GM19372 (cell line): ENCODE measurements at regions not wholly inside any gene's neighbourhood (a gene's known extent, or its start where the extent isn't known, plus 50 kb on each side); places are given as distances from the start of the nearest gene placed in this dataset.

Experiments
- ATAC-seq: cut with Tn5 transposase; IDR thresholded peaks from one replicate; pipeline ENCODE4 v1.9.1; 2021; ENCODE audit warnings: mild to moderate bottlenecking, low read depth, moderate library complexity; ENCODE audit not compliant: unreplicated experiment

DNA sequence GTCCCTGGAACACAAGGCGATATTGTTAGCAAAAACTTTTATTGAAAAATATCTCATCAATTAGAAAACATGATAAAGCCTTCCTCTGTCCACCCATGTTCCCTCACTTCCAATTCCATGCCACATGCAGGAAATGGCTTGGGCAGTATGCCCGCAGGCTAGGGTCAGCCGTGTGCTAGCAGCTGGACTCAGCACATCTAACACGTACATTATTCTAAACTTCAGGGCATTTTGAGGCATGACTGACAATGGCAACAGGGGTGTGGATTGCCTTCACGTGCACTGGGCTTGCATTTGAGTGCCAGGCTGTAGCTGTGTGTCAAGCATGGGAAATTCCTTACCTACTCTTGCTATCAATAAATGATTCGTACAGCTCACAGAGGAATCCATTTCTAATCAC is 642.1 kb downstream of the INHBA start:
- no peak for ATAC-seq

DNA sequence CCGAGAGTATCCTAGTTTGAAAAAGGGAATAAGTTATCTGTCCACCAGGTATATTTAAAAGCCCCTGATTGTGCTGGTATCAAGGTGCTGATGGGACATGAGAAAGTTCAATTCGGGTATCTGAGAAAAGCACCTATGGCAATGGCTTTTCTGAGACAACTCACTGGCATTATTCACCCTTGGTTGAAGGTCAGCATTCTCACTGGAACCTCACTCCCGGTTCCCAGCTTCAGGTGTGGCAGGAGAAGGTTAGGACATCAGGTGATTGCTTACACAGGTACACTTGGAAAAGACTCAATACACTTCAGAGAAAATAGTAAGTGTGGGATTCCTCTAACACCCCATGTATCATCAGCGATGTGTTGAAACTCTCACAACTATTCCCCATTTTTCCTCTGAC is 643.1 kb downstream of the INHBA start:
- ATAC-seq: no peak

DNA sequence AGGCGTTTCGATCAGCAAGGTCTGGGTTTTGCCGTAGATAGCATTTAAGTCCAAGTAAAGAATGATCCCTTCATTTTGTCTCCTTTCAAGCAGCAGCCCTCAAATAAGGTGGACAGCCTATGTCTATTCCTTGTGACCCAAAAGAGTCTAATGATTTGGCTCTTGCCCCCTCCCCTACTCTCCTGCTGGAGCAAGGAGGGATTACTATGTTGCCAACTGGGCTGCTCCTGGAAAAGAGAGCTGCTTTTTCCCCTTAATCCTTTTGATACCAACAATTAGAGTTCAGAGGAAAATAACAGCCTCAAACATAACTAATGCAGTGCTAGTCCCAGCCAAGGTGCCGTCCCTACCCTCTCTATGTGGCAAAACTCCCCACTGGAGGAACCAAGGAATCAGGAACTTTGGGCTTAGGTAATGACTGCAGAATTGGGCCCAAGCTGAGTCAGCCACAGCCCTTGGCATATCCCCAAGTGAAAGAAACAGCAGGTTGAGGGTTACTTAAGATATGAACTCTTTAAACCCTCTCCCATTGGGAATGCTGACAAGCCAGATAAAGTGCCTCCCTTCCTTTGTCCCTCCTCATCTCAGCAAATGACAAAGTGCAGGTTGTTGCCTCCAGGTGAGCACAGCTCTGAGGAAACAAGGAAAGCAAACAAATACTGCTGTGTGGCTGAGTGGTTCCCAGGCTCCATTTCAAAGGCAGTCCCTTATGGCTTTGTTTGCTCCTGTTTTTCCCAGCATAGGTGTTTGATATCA is 643.7 kb downstream of the INHBA start:
- ATAC-seq: no peak

DNA sequence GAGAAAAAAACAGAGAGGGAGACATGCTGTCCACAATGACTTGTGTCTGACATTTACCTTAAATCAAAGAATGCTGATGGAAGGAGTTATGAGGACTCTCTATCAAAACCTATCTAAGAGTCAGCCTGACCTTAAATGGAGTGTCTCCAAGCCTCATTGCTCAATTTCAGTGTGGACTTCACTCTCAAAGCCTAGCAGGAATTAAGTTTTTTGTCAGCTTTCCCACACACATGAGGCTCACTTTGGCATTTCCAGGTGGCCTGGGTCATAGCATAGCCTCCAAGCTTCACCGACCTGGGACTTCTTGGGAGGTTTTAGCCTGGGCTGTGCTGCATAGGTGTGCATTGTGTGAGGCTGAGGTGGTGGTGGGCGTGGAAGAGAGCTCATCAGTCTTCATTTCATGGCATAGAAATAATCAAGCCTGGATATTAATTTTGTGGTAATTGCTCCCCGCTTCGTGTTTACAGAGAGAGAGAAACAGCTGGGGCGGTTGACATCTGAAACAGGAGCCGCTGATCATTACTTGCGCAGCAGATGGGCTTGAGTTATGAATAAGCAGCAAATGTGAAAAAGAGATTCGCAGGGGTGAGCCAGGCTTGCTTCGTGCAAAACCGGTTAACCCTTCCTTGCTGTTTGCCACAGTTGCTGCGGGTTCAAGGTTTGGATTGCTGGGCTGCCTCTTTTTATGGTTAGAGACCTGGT is 647.8 kb downstream of the INHBA start:
- no peak for ATAC-seq

DNA sequence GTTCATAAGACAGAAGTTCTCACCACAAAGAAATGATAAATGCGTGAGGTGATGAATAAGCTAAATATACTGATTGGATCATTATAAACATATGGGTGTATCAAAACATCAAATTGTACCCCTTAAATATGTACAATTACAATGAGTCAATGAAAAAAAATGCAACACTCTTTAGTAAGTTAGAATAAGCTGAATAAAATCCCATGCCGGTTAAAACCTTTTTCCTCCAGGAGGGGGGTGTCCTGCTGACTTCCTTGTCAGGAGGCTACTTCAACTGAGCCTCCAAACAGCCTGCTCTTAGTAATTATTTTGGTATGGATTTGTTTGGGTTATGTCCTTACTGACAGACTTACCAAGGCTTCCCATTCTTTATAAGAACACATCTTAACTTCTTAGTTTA is 649.1 kb downstream of the INHBA start:
- no peak for ATAC-seq

DNA sequence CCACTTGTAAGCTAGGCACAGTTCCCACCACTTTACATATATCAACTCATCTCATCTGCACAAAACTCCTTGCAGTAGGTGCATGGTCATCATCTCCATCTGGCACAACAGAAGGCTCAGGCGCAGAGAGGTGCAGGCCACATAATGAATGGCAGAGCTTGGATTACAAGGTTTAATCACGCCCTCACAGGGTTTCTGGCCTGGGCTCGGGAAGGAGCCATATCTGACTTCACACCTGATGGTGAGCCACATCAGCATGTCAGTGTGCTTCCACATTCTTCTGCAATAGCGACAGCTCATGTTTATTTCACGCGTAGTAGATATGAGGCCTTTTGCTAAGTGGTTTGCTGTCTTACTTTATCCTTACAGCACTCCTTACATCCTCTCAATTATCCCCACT is 650.2 kb downstream of the INHBA start:
- no peak for ATAC-seq

DNA sequence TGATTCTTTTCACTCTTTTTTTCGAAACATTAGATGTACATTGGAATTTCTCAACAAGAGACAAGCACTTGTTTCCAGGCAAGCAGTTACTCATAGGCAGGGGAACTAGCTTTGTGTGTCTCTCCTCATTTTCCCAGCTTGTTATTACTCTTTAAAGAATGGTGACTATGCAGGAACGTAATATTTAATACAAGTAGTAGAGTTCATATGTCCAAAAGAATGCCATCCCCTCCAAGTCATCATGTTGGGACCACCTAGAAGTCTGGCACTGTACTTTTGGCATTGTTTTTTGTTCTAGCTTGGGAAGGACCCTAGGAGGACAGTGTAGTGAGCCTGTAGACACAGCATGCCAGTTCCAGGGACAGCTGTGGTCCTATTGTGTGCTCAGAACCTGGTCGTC is 650.7 kb downstream of the INHBA start:
- ATAC-seq: no peak

DNA sequence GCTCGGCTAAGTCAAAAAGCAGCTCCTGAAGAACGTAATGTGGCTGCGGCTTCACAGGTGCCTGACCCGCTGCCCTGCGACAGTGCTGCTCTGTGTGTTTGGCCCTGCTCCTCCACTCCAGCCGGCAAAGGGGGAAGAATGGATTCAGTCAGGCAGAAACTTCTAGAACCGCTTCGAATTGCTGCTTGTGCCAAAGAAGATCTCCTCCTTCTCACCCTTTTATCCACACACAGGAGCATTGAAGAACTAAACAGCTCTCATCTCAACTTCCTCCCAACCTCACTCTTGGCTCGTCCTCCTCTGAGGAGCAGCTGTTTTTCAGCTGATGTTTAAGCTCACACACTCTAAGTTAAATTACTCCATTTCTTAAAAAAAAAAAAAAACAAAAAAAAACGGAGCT is 651.4 kb downstream of the INHBA start:
- no peak for ATAC-seq

DNA sequence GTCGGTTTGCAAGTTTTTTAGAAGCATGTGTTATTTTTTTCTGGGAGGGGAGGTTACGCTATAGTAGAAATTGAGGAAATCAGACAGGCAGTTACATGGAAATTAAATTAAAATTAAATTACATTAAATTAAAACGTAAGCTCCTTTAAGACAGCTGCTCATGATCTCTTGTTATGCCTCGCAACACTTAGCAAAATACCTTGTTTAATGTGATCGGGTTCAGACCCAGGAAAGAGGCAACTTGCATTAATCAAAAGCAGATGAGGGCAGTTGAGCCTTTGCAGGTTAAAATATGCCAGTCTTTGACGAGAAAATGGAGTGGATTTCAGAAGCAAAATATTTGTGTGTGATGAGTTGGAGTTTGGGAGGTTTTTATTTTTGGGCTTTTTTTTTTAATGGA is 651.8 kb downstream of the INHBA start:
- no peak for ATAC-seq

DNA sequence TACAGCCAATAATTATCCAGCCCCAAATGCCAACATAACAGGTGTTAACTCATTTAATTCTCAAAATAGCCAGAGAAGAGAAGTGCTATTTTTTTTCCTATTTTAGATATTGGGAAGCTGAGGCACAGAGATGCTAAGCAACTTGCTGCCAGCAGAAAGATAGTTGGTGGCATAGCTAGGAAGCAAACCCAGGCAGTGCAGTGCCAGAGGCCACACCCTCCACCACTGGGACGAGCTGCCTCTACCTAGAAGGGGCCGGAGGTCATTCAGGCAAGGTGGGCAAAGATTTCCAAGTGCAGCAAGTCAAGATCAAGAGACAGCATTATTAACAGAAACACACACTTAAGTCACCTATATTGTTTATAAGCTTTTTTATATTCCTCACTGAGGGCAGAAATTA is 654.1 kb downstream of the INHBA start:
- ATAC-seq: no peak

DNA sequence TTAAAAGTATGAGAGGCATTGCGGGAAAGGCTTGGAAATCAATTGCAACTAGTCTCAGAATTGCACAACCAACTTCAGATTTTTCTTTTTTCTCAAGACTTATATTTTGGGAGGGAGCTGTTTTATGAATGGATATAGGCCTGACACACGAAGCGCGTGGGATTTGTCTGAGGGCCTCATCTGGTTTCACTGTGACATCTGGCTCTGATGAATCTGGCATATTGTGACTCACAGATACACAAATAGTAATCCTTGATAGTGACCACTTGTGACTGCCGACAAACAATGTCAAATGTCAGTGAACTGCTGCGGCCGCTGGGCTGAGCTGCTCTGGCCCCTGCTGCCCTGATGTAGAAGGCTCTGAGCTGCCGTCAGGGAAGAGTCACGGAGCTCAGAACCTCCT is 655.1 kb downstream of the INHBA start:
- ATAC-seq: no peak

DNA sequence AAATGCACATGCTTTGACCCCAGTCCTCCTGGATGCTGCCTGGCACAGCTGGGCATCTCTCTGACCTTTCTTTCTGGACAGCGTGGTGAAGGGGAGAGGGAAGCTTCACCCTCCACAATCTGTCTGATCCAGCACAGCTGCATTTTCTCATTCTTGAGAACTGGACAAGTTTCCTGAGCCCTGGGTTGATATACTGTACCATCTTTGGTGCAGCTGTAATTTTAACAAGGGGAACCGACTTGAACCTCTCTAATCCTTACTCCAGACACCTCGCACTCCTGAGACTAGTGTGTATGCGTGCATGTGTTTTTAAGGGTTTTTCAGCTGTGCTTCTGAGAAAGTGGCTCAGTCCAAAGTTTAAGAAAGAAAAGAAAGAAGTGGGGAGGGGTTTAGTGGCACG is 655.7 kb downstream of the INHBA start:
- ATAC-seq: no peak

DNA sequence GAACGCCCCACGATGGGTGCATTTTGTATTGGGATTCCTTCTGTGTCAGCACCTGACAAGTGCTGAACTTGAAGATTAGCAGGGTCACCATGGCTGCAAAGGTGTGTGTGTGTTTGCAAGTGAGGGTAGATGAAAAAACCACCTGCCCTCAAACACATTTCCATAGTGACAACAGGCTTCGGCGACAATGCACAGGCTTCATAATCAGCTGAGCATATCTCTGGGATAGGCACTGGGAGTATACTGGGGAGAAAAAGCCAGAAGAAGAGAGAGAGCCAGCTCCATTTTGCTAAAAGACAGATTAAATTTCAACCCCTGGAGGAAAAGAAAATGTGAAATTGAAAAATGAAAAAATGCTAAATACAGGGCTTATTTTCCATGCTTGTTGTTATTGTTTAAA is 656.1 kb downstream of the INHBA start:
- ATAC-seq: no peak

DNA sequence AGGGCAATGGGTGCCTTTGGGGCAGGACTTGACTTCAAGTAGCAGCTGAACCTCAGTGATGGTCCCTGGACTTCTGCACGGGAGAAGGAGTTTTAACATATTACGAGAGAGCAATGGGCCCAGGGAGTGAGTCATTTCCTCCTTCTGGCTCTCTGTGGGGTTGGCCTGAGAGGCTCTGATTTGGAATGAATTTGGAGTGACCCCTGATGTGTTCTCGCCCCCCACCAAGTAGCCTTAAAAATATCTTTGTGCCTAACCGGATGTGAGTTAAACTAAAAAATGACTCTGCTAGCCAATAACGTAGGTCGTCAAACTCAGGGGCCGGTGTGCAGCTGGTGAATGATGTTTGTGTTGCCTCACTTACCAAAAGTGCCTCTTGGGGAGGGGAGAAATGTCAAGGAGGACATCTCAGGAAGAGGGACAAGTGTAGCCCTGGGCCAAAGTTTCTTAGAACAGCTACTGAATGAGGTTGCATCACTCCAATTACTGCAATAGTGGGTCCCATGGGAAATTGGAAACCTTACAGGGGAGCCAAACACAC is 656.6 kb downstream of the INHBA start:
- no peak for ATAC-seq

DNA sequence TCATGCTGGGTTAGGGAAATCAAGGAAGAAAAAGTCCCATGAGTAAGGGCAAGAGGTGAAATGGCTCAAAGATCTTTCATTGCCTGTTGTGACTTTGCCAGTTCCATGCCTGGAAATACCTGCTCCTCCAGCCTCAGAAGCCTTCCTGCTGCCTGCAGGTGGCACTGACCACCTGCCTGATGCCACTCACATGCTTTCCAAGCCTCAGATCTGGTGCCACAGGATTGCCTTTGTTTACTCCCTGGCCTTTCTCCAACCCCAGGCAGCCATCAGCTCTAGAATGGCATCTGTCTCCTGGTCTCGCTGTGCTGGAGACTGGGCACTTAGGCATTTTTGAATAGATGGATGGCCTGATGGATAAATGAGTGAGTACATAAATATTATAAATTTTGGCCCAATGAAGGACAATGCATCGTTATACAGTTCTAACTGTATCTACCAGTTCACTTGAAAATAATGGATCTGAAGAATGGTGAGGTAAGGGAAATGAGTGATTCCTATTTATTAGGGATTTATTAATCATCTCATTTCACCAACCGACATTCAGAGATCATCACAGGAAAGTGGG is 657.2 kb downstream of the INHBA start:
- ATAC-seq: no peak

DNA sequence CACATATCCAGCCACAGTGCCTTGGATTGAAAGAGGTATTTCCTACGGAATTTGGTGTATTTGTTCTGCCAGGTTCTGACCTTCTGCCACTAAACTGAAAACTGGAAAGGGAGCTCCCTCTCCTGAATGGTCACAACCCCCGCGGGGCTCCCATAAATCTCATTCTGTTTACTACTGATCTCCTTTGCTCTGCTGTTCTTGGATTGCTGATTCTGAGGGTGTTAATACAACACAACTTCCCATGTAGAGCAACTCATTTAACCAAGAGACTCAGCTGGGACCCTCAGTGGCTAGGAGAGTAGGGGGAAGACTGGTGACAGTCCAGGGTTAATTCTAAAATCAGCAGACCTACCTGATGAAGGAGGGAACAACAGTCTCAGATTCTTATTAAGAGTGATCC is 662.9 kb downstream of the INHBA start:
- ATAC-seq: no peak

DNA sequence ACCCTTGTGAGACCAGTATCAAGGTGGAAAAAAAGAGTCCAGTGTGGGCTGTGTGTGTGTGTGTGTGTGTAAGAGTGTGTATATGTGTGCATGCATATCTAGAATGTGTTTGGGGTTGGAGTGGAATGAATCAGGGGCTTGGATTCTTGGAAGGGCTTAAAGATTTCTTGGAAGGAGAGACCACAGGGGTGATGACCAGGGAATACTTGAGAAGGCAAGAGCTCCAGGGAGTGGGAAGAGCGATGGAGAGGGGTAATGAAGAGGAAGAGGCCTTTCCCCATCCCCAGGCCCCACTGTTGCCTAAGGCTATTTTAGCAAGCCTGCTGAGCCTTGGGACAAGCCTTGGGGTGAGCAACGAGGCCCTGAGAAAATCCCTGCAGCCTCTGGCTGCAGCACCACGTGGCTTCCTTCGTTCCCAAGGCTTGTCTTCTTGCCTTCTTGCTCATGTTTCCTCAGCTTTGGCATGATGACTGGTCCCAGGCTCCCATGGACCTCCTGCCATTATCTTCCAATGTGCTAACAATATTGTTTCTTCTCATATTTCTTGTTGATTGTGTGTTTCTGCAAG is 663.4 kb downstream of the INHBA start:
- no peak for ATAC-seq

DNA sequence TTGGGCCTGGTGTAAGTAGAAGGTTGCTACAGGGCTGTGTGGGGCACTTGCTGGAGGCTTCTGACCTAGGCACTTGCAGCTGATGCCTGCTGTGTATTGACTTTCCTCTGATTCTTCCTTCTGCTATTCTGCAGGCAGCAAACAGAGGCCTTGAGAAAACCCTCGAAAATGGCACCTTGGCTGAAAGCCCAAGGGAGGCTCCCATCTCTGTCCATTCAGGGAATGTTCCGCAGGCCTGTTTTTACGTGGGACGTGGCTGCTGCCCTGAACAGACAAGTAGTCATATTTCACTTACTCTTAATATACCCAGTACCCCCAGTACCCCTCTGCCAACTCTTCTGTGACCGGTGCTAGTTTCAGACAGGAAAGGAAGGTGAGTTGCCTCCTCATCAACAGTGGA is 664.7 kb downstream of the INHBA start:
- no peak for ATAC-seq

DNA sequence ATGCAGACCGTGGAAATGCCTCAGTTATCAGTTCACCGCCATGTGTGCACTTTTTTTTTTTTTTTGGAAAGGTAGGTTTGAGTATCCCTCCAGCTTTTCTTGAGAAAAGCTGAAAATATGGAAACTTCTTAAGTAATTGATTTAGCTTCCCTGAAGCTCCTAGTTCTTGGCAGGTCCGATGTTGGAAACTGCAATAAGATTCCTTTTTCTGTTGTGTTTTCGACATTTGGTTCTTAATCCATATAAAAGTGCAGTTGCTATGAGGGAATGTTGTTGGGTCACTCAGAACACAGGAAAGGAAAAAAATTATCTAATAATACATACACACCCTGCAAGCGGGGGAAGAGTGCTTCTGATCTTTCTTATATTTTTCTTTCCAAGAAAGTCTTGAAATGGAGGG is 665.2 kb downstream of the INHBA start:
- ATAC-seq: no peak

DNA sequence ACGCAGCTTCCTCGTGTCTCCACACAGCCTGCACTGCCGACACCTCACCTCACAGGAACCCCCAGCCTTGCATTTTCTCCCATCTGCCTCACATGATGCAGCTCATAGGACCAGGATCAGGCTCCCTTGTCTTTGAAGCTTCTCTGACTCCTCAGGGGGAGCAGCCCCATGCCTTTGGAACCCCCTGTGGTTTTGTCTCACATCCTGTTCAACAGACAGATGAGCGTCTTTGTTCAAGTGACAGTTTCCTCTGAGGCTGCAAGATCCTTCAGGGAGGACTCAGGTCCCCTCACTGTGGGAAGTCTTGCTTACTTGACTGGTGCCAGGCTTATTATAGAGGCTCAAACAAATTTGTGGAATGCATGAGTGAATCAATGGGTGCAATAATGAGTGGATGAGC is 667.1 kb downstream of the INHBA start:
- no peak for ATAC-seq

DNA sequence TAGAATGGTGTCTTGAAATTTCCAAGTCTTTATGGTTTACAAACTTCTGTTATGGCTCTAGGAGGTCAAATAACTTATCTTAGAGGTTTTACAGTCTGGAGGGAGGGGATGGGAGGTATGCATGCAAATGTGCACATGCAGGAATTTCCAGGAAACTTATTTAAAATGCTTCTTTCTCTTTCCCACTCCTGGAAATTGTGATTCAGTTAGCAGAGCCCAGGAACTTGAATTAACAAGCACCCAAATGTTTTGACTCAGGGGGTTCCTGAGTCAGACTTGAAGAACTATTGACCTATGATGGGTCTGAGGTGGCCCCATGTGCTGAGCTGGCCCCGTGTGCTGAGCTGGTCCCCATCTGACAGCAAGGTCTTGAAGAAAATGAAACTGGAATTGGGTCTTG is 669.4 kb downstream of the INHBA start:
- ATAC-seq: no peak
